Neural cell (in vitro differentiated cells): ENCODE measurements at regions not wholly inside any gene's neighbourhood (a gene's known extent, or its start where the extent isn't known, plus 50 kb on each side); places are given as distances from the start of the nearest gene placed in this dataset.

Source experiments
- H2AFZ ChIP-seq: fragments of 200-600, 300-800 bp; sonication (generic), shearing (Covaris generic); 2 replicates; pipeline ENCODE4 v1.6.0; 2014; ENCODE audit warnings: low read depth, mild to moderate bottlenecking, antibody characterized with exemption, low read length, moderate library complexity
- H3F3A ChIP-seq: fragments of 200-600 bp; shearing (Covaris generic); 2 replicates; pipeline ENCODE4 v1.6.1; 2016; ENCODE audit warnings: mild to moderate bottlenecking, moderate library complexity, mixed read lengths, antibody characterized with exemption, low read length; ENCODE audit not compliant: insufficient read depth, poor library complexity, severe bottlenecking
- H3K27ac ChIP-seq: fragments of 200-600, 300-800 bp; sonication (generic), shearing (Covaris generic); 2 replicates; pipeline ENCODE4 v1.5.1; 2014; ENCODE audit warnings: mild to moderate bottlenecking, low read length, moderate library complexity
- H3K27me3 ChIP-seq: fragments of 300-800, 200-600 bp; sonication (generic), shearing (Covaris generic); 2 replicates; pipeline ENCODE4 v1.6.0; 2014; ENCODE audit warnings: mild to moderate bottlenecking, low read depth, low read length, moderate library complexity; ENCODE audit not compliant: insufficient read depth
- H3K36me3 ChIP-seq: fragments of 300-800, 200-600 bp; sonication (generic), shearing (Covaris generic); 2 replicates; pipeline ENCODE4 v1.5.1; 2014; ENCODE audit warnings: mild to moderate bottlenecking, antibody characterized with exemption, low read length, moderate library complexity; ENCODE audit not compliant: insufficient read depth
- H3K4me2 ChIP-seq: fragments of 300-800, 200-600 bp; sonication (generic), shearing (Covaris generic); 2 replicates; pipeline ENCODE4 v1.6.0; 2014; ENCODE audit warnings: mild to moderate bottlenecking, low read length
- H3K4me3 ChIP-seq: fragments of 300-800, 200-600 bp; sonication (generic), shearing (Covaris generic); 2 replicates; pipeline ENCODE4 v1.5.1; 2014; ENCODE audit warnings: mild to moderate bottlenecking, low read length, moderate library complexity
- H3K79me2 ChIP-seq: fragments of 200-600 bp; shearing (Covaris generic); replicated peaks from 2 replicates; pipeline ENCODE4 v1.6.0; 2014; ENCODE audit warnings: mild to moderate bottlenecking, low read length, moderate library complexity; ENCODE audit not compliant: insufficient read depth
- H3K9ac ChIP-seq: fragments of 300-800, 200-600 bp; sonication (generic), shearing (Covaris generic); 2 replicates; pipeline ENCODE4 v1.6.1; 2016; ENCODE audit warnings: mild to moderate bottlenecking, low read length, mixed read lengths
- H3K9me2 ChIP-seq: fragments of 200-600 bp; shearing (Covaris generic); 2 replicates; pipeline ENCODE4 v1.6.1; 2016; ENCODE audit warnings: mild to moderate bottlenecking, low read length, mixed read lengths; ENCODE audit not compliant: insufficient read depth
- H3K9me3 ChIP-seq: fragments of 200-600, 300-800 bp; sonication (generic), shearing (Covaris generic); 2 replicates; pipeline ENCODE4 v1.6.1; 2016; ENCODE audit warnings: mild to moderate bottlenecking, mixed run types, low read length, moderate library complexity, mixed read lengths
- H4K20me1 ChIP-seq: fragments of 200-600 bp; shearing (Covaris generic); 2 replicates; pipeline ENCODE4 v1.6.1; 2016; ENCODE audit warnings: mild to moderate bottlenecking, mixed run types; ENCODE audit not compliant: insufficient read depth
- EP300 ChIP-seq: fragments of 450-650 bp; conservative IDR thresholded peaks from 2 replicates; pipeline ENCODE4 v1.6.1; 2014; ENCODE audit warnings: antibody characterized with exemption, mild to moderate bottlenecking, moderate library complexity; ENCODE audit not compliant: poor library complexity, severe bottlenecking
- EZH2 ChIP-seq: fragments of 200-600, 300-800 bp; shearing (Covaris generic), sonication (generic); IDR thresholded peaks from 2 replicates; pipeline ENCODE4 v1.6.1; 2014; ENCODE audit warnings: antibody characterized with exemption, low read length, borderline replicate concordance, mild to moderate bottlenecking; ENCODE audit not compliant: insufficient read depth, poor library complexity, severe bottlenecking
- MXI1 ChIP-seq: fragments of 450-650 bp; conservative IDR thresholded peaks from 2 replicates; pipeline ENCODE4 v1.6.1; 2014; ENCODE audit warnings: antibody characterized with exemption, mild to moderate bottlenecking; ENCODE audit not compliant: poor library complexity, severe bottlenecking
- POLR2AphosphoS5 ChIP-seq: IDR thresholded peaks from 2 replicates; pipeline ENCODE4 v1.6.1; 2012
- RAD21 ChIP-seq: fragments of 450-650 bp; conservative IDR thresholded peaks from 2 replicates; pipeline ENCODE4 v1.6.1; 2014; ENCODE audit warnings: antibody characterized with exemption, mild to moderate bottlenecking, moderate library complexity
- SMC3 ChIP-seq: fragments of 450-650 bp; conservative IDR thresholded peaks from 2 replicates; pipeline ENCODE4 v1.6.1; 2014; ENCODE audit warnings: antibody characterized with exemption, mild to moderate bottlenecking, moderate library complexity; ENCODE audit not compliant: poor library complexity
- TAF1 ChIP-seq: IDR thresholded peaks from 2 replicates; pipeline ENCODE4 v1.6.1; 2012; ENCODE audit warnings: low read depth
- TF ChIP-seq, protein P1 (sequence below): IDR thresholded peaks from 2 replicates; pipeline ENCODE4 v1.6.1; 2012; ENCODE audit warnings: borderline replicate concordance
- TF ChIP-seq, protein P2 (sequence below): fragments of 450-650 bp; IDR thresholded peaks from 2 replicates; pipeline ENCODE4 v1.5.1; 2014; ENCODE audit warnings: antibody characterized with exemption, mild to moderate bottlenecking, moderate library complexity; ENCODE audit not compliant: poor library complexity, severe bottlenecking

DNA sequence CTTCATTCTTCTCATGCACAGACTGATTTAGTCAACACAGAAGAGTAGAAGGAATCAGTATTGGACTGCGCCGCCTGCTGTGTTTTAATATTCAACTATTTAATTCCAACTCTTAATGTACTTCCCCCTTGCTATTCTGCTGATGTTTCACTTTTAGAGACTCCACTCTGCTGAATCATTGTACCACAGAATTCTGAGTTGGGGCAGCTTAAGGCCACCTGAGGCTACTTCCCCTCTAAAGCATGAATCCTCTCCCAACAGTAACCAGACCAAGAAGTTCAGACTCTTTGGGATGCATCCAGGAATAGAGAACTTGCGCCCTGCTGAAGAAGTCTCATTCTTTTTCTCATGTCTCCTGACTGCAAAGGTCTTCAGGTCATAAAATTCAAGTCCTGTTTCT, 708.8 kb downstream of the UQCRFS1 start:
- no peak overlapping the region for H3K27ac ChIP-seq
- no peaks in the 10 kb centered on the region for H3K9me3 ChIP-seq
- no peak overlapping the region for H3K4me3 ChIP-seq
- no peaks in the 10 kb centered on the region for H4K20me1 ChIP-seq
- no peaks in the 10 kb centered on the region for H3K36me3 ChIP-seq
- H3K9ac ChIP-seq: no peak overlapping the region
- H3F3A ChIP-seq: no peaks in the 10 kb centered on the region
- TF ChIP-seq EZH2 (no peak), RAD21 (no peak), MXI1 (no peak), POLR2AphosphoS5 (no peak), SMC3 (no peak), EP300 (no peak), TAF1 (no peak)
- TF ChIP-seq, protein P1, sequence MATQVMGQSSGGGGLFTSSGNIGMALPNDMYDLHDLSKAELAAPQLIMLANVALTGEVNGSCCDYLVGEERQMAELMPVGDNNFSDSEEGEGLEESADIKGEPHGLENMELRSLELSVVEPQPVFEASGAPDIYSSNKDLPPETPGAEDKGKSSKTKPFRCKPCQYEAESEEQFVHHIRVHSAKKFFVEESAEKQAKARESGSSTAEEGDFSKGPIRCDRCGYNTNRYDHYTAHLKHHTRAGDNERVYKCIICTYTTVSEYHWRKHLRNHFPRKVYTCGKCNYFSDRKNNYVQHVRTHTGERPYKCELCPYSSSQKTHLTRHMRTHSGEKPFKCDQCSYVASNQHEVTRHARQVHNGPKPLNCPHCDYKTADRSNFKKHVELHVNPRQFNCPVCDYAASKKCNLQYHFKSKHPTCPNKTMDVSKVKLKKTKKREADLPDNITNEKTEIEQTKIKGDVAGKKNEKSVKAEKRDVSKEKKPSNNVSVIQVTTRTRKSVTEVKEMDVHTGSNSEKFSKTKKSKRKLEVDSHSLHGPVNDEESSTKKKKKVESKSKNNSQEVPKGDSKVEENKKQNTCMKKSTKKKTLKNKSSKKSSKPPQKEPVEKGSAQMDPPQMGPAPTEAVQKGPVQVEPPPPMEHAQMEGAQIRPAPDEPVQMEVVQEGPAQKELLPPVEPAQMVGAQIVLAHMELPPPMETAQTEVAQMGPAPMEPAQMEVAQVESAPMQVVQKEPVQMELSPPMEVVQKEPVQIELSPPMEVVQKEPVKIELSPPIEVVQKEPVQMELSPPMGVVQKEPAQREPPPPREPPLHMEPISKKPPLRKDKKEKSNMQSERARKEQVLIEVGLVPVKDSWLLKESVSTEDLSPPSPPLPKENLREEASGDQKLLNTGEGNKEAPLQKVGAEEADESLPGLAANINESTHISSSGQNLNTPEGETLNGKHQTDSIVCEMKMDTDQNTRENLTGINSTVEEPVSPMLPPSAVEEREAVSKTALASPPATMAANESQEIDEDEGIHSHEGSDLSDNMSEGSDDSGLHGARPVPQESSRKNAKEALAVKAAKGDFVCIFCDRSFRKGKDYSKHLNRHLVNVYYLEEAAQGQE: no peak
- TF ChIP-seq, protein P2, sequence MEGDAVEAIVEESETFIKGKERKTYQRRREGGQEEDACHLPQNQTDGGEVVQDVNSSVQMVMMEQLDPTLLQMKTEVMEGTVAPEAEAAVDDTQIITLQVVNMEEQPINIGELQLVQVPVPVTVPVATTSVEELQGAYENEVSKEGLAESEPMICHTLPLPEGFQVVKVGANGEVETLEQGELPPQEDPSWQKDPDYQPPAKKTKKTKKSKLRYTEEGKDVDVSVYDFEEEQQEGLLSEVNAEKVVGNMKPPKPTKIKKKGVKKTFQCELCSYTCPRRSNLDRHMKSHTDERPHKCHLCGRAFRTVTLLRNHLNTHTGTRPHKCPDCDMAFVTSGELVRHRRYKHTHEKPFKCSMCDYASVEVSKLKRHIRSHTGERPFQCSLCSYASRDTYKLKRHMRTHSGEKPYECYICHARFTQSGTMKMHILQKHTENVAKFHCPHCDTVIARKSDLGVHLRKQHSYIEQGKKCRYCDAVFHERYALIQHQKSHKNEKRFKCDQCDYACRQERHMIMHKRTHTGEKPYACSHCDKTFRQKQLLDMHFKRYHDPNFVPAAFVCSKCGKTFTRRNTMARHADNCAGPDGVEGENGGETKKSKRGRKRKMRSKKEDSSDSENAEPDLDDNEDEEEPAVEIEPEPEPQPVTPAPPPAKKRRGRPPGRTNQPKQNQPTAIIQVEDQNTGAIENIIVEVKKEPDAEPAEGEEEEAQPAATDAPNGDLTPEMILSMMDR: no peak
- H3K27me3 ChIP-seq: no peaks in the 10 kb centered on the region
- H3K9me2 ChIP-seq: no peaks in the 10 kb centered on the region
- H3K4me2 ChIP-seq: no peak overlapping the region
- H3K79me2 ChIP-seq: no peaks in the 10 kb centered on the region
- no peak overlapping the region for H2AFZ ChIP-seq

DNA sequence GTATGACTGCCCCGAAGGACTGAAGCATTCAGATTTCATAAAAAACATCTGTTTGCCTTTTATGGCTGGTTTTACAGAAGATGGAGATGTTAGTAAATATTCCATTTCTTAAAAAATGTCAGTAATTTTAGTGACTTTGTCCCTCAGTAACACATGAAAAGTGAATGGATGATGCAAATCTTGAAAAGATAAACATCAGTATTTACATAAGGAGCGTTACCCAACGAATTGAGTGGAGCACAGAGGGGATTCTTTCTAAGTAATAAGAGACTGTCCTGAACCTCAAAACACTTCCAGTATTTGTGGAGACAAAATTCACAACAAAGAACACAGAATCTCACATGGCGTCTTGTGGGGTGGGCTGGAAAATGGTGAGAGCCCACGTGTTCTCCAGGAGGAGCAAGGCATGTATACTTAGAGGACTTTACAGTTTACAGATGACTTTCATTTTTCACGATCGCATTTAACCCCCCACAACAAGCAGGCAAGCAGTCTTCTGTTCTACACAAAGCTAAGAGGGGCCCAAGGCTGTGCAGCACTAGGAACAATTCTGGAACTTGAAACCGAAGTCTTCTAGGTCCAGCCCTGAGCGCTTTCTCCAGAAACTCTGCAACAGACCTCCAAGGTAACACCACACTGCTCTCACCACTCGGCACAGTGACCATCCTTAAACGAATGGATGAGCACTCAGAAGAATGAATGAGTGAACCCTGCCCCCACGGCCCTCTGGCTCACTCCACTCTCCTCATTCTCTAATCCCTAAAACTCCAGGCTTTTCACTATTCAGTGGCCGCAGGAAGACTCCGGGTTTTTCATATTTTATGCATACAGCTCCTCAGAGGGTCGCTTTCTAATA, 709.8 kb downstream of the UQCRFS1 start:
- H3K27me3 ChIP-seq: no peaks in the 10 kb centered on the region
- no peaks in the 10 kb centered on the region for H3K79me2 ChIP-seq
- no peaks in the 10 kb centered on the region for H3K36me3 ChIP-seq
- no peaks in the 10 kb centered on the region for H3F3A ChIP-seq
- H3K9me2 ChIP-seq: no peaks in the 10 kb centered on the region
- H3K4me2 ChIP-seq: no peak overlapping the region
- no peak overlapping the region for H3K9ac ChIP-seq
- H2AFZ ChIP-seq: no peak overlapping the region
- TF ChIP-seq RAD21 (no peak), POLR2AphosphoS5 (no peak), EZH2 (no peak), MXI1 (no peak), SMC3 (no peak), TAF1 (no peak), EP300 (no peak)
- TF ChIP-seq, protein P2: no peak
- TF ChIP-seq, protein P1: no peak
- no peaks in the 10 kb centered on the region for H3K9me3 ChIP-seq
- no peak overlapping the region for H3K27ac ChIP-seq
- no peaks in the 10 kb centered on the region for H4K20me1 ChIP-seq
- H3K4me3 ChIP-seq: no peak overlapping the region
